ENCODE measurements at regions not wholly inside any gene's neighbourhood (a gene's known extent, or its start where the extent isn't known, plus 50 kb on each side); places are given as distances from the start of the nearest gene placed in this dataset.
"Not testable (repeated sequence)": the region's sequence is repeated elsewhere in the genome, so short reads cannot be mapped to it uniquely, and the experiment has no call there.

GRCh38 chr1:65020774-65021173 is 54.4 kb upstream of the JAK1 start:
- DNase-seq (ENCODE audit: low read depth in 2 of 2, low spot score in 1 of 2), result no peak

DNA sequence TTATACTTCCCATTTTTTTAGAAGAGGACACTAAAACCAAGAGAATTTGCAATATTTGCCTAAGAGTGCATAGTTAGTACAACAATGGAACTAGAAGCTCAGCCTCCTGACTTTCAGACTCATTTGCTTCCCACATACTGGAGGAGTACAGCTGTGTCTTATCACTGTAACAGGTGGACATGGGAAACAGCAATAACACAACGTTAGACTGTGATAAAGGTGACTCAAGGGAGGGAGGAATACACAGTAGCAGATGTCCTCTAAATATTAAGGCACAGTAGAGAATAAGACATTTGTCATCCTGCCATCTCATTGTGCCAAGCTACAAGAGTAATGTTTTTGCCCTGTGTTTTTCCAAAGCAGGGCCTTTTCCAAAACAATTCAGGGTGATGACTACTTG is 55.4 kb upstream of the JAK1 start:
- no peak for DNase-seq (ENCODE audit: low read depth in 2 of 2, low spot score in 1 of 2)

GRCh38 chr1:65022216-65022615 is 55.9 kb upstream of the JAK1 start:
- DNase-seq (ENCODE audit: low read depth in 2 of 2, low spot score in 1 of 2), result no peak

DNA sequence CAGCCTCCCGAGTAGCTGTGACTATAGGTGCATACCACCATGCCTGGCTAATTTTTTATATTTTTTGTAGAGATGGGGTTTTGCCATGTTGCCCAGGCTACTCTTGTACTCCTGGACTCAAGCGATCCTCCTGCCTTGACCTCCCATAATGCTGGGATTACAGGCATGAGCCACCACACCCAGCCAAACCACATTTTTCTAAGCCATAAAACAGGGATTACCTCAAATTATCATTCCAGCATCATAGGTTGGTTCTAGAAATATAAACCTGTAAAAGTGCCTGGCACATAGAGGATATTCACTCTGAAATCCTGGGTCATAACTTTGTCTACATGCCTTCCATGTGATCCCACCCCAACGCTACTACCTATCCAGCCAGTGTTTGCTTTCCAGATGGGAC is 59.4 kb upstream of the JAK1 start:
- no peak for DNase-seq (ENCODE audit: low read depth in 2 of 2, low spot score in 1 of 2)

DNA sequence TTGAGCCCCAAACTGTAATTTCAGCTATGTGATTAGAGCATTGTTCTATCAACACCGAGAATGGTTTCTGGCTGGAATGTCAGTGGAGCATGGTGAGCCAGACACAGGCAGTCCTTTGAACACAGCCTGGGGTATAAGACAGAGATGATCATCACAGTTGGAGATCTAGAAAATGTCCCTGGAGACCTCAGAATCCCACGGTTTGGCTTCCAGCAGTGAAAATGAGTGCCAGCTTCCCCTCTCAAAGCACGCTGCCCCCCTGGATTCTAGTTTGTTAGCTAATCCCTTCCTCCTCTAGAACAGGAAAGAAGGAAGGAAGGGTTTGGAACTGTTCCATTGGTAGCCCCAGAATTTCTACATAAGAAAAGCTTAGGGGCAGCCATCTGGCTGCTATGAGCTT is 59.9 kb upstream of the JAK1 start:
- no peak for DNase-seq (ENCODE audit: low read depth in 2 of 2, low spot score in 1 of 2)

- DNase-seq (ENCODE audit: low read depth in 2 of 2, low spot score in 1 of 2), result no peak
These were observed 61.5 kb upstream of the JAK1 start for GRCh38 chr1:65027666-65028358.

- not testable (repeated sequence) for DNase-seq (ENCODE audit: low read depth in 2 of 2, low spot score in 1 of 2)
These were observed 63.1 kb upstream of the JAK1 start for GRCh38 chr1:65029434-65029833.

GRCh38 chr1:65034879-65035278 is 68.5 kb upstream of the JAK1 start:
- not testable (repeated sequence) for DNase-seq (ENCODE audit: low read depth in 2 of 2, low spot score in 1 of 2)

GRCh38 chr1:65036570-65037051 is 70.3 kb upstream of the JAK1 start:
- no peak for DNase-seq (ENCODE audit: low read depth in 2 of 2, low spot score in 1 of 2)

GRCh38 chr1:65039066-65039465 is 72.7 kb upstream of the JAK1 start:
- DNase-seq (ENCODE audit: low read depth in 2 of 2, low spot score in 1 of 2), result no peak

DNA sequence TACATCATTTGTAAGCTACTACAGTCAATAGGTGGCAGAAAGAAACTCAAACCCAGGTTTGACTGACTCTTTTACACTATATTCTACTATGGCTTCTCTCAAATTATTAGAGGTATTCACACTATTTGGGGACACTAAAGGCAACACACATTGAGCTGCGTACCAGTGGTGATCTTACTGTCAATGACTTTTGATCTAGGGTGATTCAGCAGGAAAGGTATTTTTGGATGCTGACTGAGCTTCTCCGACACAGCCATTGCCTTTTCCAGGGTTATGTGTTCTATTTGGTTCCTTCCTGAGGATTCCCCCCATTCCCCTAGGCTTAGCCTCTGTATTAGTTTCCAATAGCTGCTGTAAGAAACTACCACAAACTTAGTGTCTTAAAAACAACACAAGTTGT is 73.2 kb upstream of the JAK1 start:
- DNase-seq (ENCODE audit: low read depth in 2 of 2, low spot score in 1 of 2), result no peak

GRCh38 chr1:65042467-65042866 is 76.1 kb upstream of the JAK1 start:
- DNase-seq (ENCODE audit: low read depth in 2 of 2, low spot score in 1 of 2), result no peak

GRCh38 chr1:65044411-65044810 is 78.1 kb upstream of the JAK1 start:
- DNase-seq (ENCODE audit: low read depth in 2 of 2, low spot score in 1 of 2), result no peak

- DNase-seq (ENCODE audit: low read depth in 2 of 2, low spot score in 1 of 2), result no peak
These were observed 78.9 kb upstream of the JAK1 start for GRCh38 chr1:65045022-65045817.

- DNase-seq (ENCODE audit: low read depth in 2 of 2, low spot score in 1 of 2), result no peak
These were observed 82.0 kb upstream of the JAK1 start for GRCh38 chr1:65048335-65048734.

GRCh38 chr1:65049941-65050713 is 83.8 kb upstream of the JAK1 start:
- DNase-seq (ENCODE audit: low read depth in 2 of 2, low spot score in 1 of 2), result no peak

DNA sequence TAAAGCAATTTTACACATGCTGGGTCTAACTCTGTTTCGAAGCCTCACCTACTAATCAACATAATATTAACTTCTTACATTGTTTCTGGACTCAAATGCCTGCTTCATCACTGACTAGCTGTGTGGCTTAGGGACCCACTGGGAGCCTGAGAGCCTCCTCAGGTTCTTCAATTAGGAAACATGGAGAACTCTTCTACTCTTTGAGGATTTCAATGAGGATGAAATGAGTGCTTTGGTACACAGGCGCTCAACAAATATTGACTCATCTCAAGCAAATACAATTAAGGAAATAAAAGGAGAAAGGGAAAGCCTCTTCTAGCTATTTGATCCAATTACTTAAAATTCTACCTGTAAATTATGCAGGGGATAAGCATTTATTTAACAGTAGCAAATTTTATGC is 84.4 kb upstream of the JAK1 start:
- no peak for DNase-seq (ENCODE audit: low read depth in 2 of 2, low spot score in 1 of 2)

- no peak for DNase-seq (ENCODE audit: low read depth in 2 of 2, low spot score in 1 of 2)
These were observed 88.1 kb upstream of the JAK1 start for GRCh38 chr1:65054481-65054880.

DNA sequence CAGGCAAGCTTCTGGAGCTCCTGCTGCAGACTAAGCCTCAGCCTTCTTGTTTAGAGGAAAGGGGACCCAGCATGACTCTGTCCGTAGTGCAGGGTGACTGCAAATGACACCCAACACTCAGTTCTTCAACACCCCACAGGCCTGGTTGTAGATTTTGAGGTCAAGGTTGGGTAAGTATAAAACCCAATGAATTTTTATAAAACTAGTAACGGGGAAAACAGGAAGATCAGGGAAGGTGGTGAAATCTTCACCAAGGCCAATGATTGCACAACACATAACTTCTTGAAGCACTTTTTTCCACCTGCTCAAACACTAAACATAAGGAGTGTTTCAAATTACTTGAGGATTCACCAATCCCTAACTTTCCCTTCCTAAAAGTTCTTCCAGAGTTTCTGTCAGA is 89.4 kb upstream of the JAK1 start:
- DNase-seq (ENCODE audit: low read depth in 2 of 2, low spot score in 1 of 2), result no peak

DNA sequence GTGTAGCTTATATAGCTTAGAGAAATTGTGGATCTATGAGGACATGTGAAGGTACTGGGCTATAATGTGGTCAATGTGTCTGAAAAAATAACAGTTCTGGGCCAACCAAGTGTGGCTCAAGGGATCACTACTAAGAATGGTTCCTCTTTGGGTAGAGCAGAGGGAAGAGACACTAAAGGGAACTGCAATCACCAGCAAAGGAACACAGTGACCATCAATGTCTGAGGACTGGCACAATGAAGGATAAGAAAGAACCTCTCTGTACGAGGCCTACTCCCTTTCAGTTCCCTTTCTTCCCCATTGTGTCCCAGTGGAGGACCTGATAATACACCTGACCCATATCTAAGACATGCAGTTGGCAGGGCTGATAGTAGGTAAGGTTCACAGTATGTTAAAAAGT is 89.9 kb upstream of the JAK1 start:
- no peak for DNase-seq (ENCODE audit: low read depth in 2 of 2, low spot score in 1 of 2)

- DNase-seq (ENCODE audit: low read depth in 2 of 2, low spot score in 1 of 2), result no peak
These were observed 90.5 kb upstream of the JAK1 start for GRCh38 chr1:65056866-65057265.

Data from stimulated activated CD8-positive, alpha-beta memory T cell treated with anti-CD3 and anti-CD28 coated beads, Interleukin-4, amount 100 ng/mL, for 4 hours (primary cell).